Activated naive CD4-positive, alpha-beta T cell treated with anti-CD3 and anti-CD28 coated beads for 36 hours (primary cell): ENCODE measurements at regions not wholly inside any gene's neighbourhood (a gene's known extent, or its start where the extent isn't known, plus 50 kb on each side); places are given as distances from the start of the nearest gene placed in this dataset.
A peak's percentile ranks its signal among the peaks of the same experiment; 100 is the strongest.

Experiments
- CTCF ChIA-PET: fragments of 350-600 bp; sonication (Branson Sonifier 250); formaldehyde crosslinking; loops from one replicate; lab custom pipeline; 2021; ENCODE audit warnings: antibody characterized with exemption; lab: Charles Lee
- DNase-seq: peaks from one replicate; pipeline ENCODE4 v3.0.0-alpha.2; 2020
- H3K27ac Mint-ChIP-seq: one replicate; pipeline ENCODE4 v1.8.0; 2021; ENCODE audit warnings: mild to moderate bottlenecking, mixed read lengths
- H3K27me3 Mint-ChIP-seq: one replicate; pipeline ENCODE4 v1.8.0; 2021; ENCODE audit warnings: low read depth, mixed read lengths
- H3K36me3 Mint-ChIP-seq: one replicate; pipeline ENCODE4 v1.8.0; 2021; ENCODE audit warnings: low read depth, mixed read lengths
- H3K4me1 Mint-ChIP-seq: one replicate; pipeline ENCODE4 v1.8.0; 2021; ENCODE audit warnings: low read depth, mixed read lengths
- H3K4me3 Mint-ChIP-seq: one replicate; pipeline ENCODE4 v1.8.0; 2021; ENCODE audit warnings: mild to moderate bottlenecking, moderate library complexity, mixed read lengths
- H3K9me3 Mint-ChIP-seq: one replicate; pipeline ENCODE4 v1.8.0; 2021; ENCODE audit warnings: mixed read lengths
- intact Hi-C: fragments of 100-400 bp; cut with micrococcal nuclease; formaldehyde crosslinking; loops from one replicate; pipeline ENCODE4 v1.15.1; 2023

- no peak overlapping the region for H3K4me3 Mint-ChIP-seq
- H3K4me1 Mint-ChIP-seq, result no peaks in the 10 kb centered on the region
Observed at GRCh38 chr17:73813201-73813600, 169.0 kb upstream of the SDK2 start.

GRCh38 chr17:73814075-73814474 is 169.8 kb upstream of the SDK2 start:
- peak; percentile 41 for DNase-seq
- no peaks in the 10 kb centered on the region for H3K4me1 Mint-ChIP-seq
- no peaks in the 10 kb centered on the region for H3K36me3 Mint-ChIP-seq
- peaks cover 3% of the 10 kb centered on the region for H3K9me3 Mint-ChIP-seq
- CTCF ChIA-PET, result interaction anchor here (0.6 kb wide), 4 partner anchors 144 to 361 kb away, joined by 3 read pairs; no protein-coding TSS in a partner anchor
- H3K27ac Mint-ChIP-seq, result no peak overlapping the region
- H3K27me3 Mint-ChIP-seq, result no peaks in the 10 kb centered on the region
- H3K4me3 Mint-ChIP-seq, result no peak overlapping the region
- intact Hi-C loops, result no loop called here

More at GRCh38 chr17:73813201-73813600, 169.0 kb upstream of the SDK2 start:
- Mint-ChIP-seq H3K27me3 (no peaks in the 10 kb centered on the region), H3K36me3 (no peaks in the 10 kb centered on the region), H3K27ac (no peak overlapping the region), H3K9me3 (no peaks in the 10 kb centered on the region)
- no peak for DNase-seq
- intact Hi-C loops, result no loop called here
- CTCF ChIA-PET, result interaction anchor here (0.6 kb wide), 1 partner anchor 176 kb away, joined by 3 read pairs; no protein-coding TSS in a partner anchor

GRCh38 chr17:73815474-73815873 is 171.2 kb upstream of the SDK2 start:
- Mint-ChIP-seq H3K27ac (no peak overlapping the region), H3K4me3 (no peak overlapping the region), H3K27me3 (no peaks in the 10 kb centered on the region), H3K4me1 (no peaks in the 10 kb centered on the region), H3K9me3 (peaks cover 3% of the 10 kb centered on the region), H3K36me3 (no peaks in the 10 kb centered on the region)
- intact Hi-C loops, result no loop called here
- DNase-seq, result no peak
- CTCF ChIA-PET, result no interaction called here

- H3K4me3 Mint-ChIP-seq, result no peak overlapping the region
- H3K4me1 Mint-ChIP-seq, result peaks cover 23% of the 10 kb centered on the region
- no peak overlapping the region for H3K27ac Mint-ChIP-seq
- H3K36me3 Mint-ChIP-seq, result no peaks in the 10 kb centered on the region
- peaks cover 3% of the 10 kb centered on the region for H3K27me3 Mint-ChIP-seq
- peaks cover 3% of the 10 kb centered on the region for H3K9me3 Mint-ChIP-seq
- DNase-seq, result no peak
- CTCF ChIA-PET, result interaction anchor here (0.6 kb wide), 1 partner anchor 322 kb away, joined by 3 read pairs; no protein-coding TSS in a partner anchor
- intact Hi-C loops, result loop anchor here (10.0 kb wide), 1 partner anchor 225 kb away; no protein-coding TSS in a partner anchor
Observed at GRCh38 chr17:73819440-73820395, 175.5 kb upstream of the SDK2 start.

- Mint-ChIP-seq H3K27me3 (peaks cover 3% of the 10 kb centered on the region), H3K9me3 (peaks cover 3% of the 10 kb centered on the region), H3K27ac (no peak overlapping the region), H3K4me3 (no peak overlapping the region), H3K36me3 (no peaks in the 10 kb centered on the region), H3K4me1 (peaks cover 25% of the 10 kb centered on the region)
- CTCF ChIA-PET, result no interaction called here
- intact Hi-C loops, result loop anchor here (10.0 kb wide), 1 partner anchor 226 kb away; no protein-coding TSS in a partner anchor
- no peak for DNase-seq
Observed at GRCh38 chr17:73820686-73821448, 176.6 kb upstream of the SDK2 start.

- no peak overlapping the region for H3K27ac Mint-ChIP-seq
- CTCF ChIA-PET, result interaction anchor here (0.7 kb wide), 1 partner anchor 9 kb away, joined by 3 read pairs; no protein-coding TSS in a partner anchor
- intact Hi-C loops, result loop anchor here (10.0 kb wide), 1 partner anchor 227 kb away; no protein-coding TSS in a partner anchor
Observed at GRCh38 chr17:73821665-73822064, 177.4 kb upstream of the SDK2 start.

GRCh38 chr17:73822371-73822770 is 178.1 kb upstream of the SDK2 start:
- H3K36me3 Mint-ChIP-seq, result no peaks in the 10 kb centered on the region
- peaks cover 3% of the 10 kb centered on the region for H3K9me3 Mint-ChIP-seq
- peak; percentile 50 for DNase-seq
- H3K27me3 Mint-ChIP-seq, result peaks cover 3% of the 10 kb centered on the region
- peak overlapping the region; percentile 36 for H3K4me3 Mint-ChIP-seq
- CTCF ChIA-PET, result interaction anchor here (0.7 kb wide), 1 partner anchor 8 kb away, joined by 3 read pairs; no protein-coding TSS in a partner anchor
- no peak overlapping the region for H3K27ac Mint-ChIP-seq
- intact Hi-C loops, result loop anchor here (10.0 kb wide), 1 partner anchor 228 kb away; no protein-coding TSS in a partner anchor
- peaks cover 38% of the 10 kb centered on the region for H3K4me1 Mint-ChIP-seq

More at GRCh38 chr17:73821665-73822064, 177.4 kb upstream of the SDK2 start:
- Mint-ChIP-seq H3K4me3 (no peak overlapping the region), H3K36me3 (no peaks in the 10 kb centered on the region), H3K9me3 (peaks cover 3% of the 10 kb centered on the region), H3K4me1 (peaks cover 31% of the 10 kb centered on the region), H3K27me3 (peaks cover 3% of the 10 kb centered on the region)
- no peak for DNase-seq

- Mint-ChIP-seq H3K36me3 (no peaks in the 10 kb centered on the region), H3K4me1 (peaks cover 51% of the 10 kb centered on the region), H3K9me3 (peaks cover 2% of the 10 kb centered on the region), H3K27me3 (peaks cover 3% of the 10 kb centered on the region), H3K4me3 (no peak overlapping the region), H3K27ac (no peak overlapping the region)
- DNase-seq, result peak; percentile 47
- intact Hi-C loops, result loop anchor here (10.0 kb wide), 1 partner anchor 229 kb away; no protein-coding TSS in a partner anchor
- CTCF ChIA-PET, result no interaction called here
Observed at GRCh38 chr17:73823684-73824083, 179.4 kb upstream of the SDK2 start.

GRCh38 chr17:73824321-73824720 is 180.1 kb upstream of the SDK2 start:
- CTCF ChIA-PET, result no interaction called here
- intact Hi-C loops, result loop anchor here (10.0 kb wide), 1 partner anchor 230 kb away; no protein-coding TSS in a partner anchor
- Mint-ChIP-seq H3K36me3 (no peaks in the 10 kb centered on the region), H3K4me1 (peaks cover 56% of the 10 kb centered on the region), H3K9me3 (no peaks in the 10 kb centered on the region), H3K27ac (no peak overlapping the region), H3K27me3 (peaks cover 3% of the 10 kb centered on the region), H3K4me3 (no peak overlapping the region)
- DNase-seq, result no peak

GRCh38 chr17:73826181-73826871 is 182.1 kb upstream of the SDK2 start:
- no peak for DNase-seq
- Mint-ChIP-seq H3K36me3 (no peaks in the 10 kb centered on the region), H3K4me1 (peaks cover 75% of the 10 kb centered on the region), H3K4me3 (no peak overlapping the region), H3K9me3 (no peaks in the 10 kb centered on the region), H3K27me3 (peaks cover 3% of the 10 kb centered on the region), H3K27ac (no peak overlapping the region)
- CTCF ChIA-PET, result interaction anchor here (1.1 kb wide), 1 partner anchor 12 kb away, joined by 4 read pairs; no protein-coding TSS in a partner anchor
- intact Hi-C loops, result loop anchor here (5.0 to 10.0 kb wide), 2 partner anchors 104 to 232 kb away; no protein-coding TSS in a partner anchor

- DNase-seq, result no peak
- CTCF ChIA-PET, result interaction anchor here (1.1 kb wide), 1 partner anchor 11 kb away, joined by 4 read pairs; no protein-coding TSS in a partner anchor
- no peak overlapping the region for H3K27ac Mint-ChIP-seq
- H3K4me1 Mint-ChIP-seq, result peaks cover 77% of the 10 kb centered on the region
- no peaks in the 10 kb centered on the region for H3K36me3 Mint-ChIP-seq
- intact Hi-C loops, result loop anchor here (5.0 to 10.0 kb wide), 2 partner anchors 105 to 232 kb away; no protein-coding TSS in a partner anchor
- no peak overlapping the region for H3K4me3 Mint-ChIP-seq
- no peaks in the 10 kb centered on the region for H3K27me3 Mint-ChIP-seq
- no peaks in the 10 kb centered on the region for H3K9me3 Mint-ChIP-seq
Observed at GRCh38 chr17:73826872-73827228, 182.6 kb upstream of the SDK2 start.
